ENCODE measurements at regions not wholly inside any gene's neighbourhood (a gene's known extent, or its start where the extent isn't known, plus 50 kb on each side); places are given as distances from the start of the nearest gene placed in this dataset.

- TF ChIP-seq CTCF (conservative IDR thresholded peaks at IDR 0.05; ENCODE audit: low read depth, low read length) = no peak
- TF ChIP-seq EZH2 (IDR thresholded peaks at IDR 0.05; ENCODE audit: borderline replicate concordance, low read depth, low read length, poor library complexity, severe bottlenecking) = no peak
These were observed 501.4 kb upstream of the DAB1 start for GRCh38 chr1:57925226-57925625.
